ENCODE measurements at regions not wholly inside any gene's neighbourhood (a gene's known extent, or its start where the extent isn't known, plus 50 kb on each side); places are given as distances from the start of the nearest gene placed in this dataset.
A peak's percentile ranks its signal among the peaks of the same experiment; 100 is the strongest.
"Not testable (repeated sequence)": the region's sequence is repeated elsewhere in the genome, so short reads cannot be mapped to it uniquely, and the experiment has no call there.

DNA sequence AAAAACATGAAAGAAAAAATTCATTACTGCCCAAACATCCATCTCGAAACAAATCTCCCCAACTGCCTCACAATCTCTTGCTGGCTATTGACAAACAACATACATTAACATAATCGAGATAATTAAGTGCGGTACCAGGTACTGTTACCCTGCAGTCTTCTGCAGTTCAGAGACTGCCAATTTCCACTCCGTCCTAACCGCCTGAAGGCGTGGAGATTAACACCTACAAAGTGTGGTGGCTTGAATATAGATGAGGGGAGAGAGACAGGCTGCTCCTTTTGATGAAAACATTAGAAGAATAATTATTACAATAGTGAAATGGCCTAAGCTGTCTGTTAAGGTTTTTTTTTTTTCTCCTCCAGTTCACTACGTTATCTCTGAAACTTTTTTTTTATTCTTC, 258.9 kb upstream of the SOX4 start:
- DNase-seq, result peak; percentile 75

DNA sequence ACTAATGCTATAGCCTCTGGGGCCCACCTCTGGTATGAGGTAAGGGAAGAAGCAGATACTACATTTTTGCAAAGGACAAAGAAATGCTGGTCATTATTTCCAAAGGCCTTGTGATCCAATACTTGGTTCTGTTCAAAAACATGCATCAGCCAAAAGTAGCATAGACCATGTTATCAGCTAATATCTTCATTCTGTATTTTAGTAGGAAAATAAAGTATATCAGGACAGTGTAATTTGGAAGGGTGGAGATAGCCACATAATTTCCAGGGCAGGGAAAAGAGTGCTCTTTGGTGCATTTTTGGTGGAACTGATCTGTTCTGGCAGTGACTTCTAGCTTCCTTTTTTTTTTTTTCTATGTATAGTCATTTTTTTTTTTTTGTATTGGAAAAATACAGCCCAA, 258.0 kb upstream of the SOX4 start:
- DNase-seq, result no peak

DNA sequence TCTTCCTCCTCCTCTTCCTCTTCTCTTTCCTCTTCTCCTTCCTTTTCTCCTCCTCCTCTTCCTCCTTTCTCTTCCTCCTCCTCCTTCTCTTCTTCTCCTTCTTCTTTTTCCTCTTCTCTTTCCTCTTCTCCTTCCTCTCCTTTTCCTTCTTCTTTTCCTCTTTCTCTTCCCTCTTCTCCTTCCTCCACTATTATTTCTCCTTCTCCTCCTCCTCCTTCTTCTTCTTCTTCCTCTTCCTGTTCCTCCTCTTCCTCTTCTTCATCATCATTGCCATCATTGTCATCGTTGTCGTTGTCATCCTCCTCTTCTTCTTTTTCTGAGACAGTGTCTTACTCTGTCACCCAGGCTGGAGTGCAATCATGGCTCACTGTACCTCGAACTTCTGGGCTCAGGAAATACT, 256.3 kb upstream of the SOX4 start:
- no peak for DNase-seq

DNA sequence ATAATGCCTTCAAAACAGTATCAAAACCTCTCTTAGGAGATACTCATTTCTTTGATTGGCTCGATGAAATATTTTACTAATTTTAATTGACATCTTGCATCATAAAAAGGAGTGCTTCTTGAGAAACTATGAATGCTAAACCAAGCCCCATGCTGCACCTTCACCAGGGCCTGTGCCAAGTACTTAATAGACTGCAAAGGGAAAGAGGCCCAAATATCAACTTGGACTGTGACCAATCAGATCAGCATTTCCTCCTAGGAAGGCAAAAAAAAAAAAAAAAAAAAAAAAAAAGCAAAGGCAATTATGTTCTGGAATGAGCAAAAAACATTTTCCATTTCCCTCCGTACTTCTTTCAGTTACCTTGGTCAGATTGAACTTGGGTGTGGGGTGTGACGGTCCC, 253.0 kb upstream of the SOX4 start:
- no peak for DNase-seq

DNA sequence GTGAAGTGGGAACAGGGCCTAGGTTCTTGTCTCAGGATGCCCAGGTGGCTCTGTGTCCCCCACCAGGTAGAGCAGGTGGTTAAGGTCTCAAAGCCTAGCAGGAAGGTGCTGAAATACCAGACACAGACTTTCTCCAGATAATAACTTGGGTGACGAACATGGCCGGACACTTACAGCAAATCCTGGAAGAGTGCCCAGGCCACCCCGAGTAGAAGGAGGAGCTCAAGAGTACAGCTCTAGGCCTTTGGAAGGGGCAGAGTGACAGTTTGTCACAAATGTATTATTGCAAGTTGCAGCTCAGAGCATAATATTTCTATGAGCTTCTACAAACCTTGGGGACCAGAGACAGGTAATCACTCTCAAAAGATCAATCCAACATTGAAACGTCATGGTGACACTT, 251.6 kb upstream of the SOX4 start:
- no peak for DNase-seq

DNA sequence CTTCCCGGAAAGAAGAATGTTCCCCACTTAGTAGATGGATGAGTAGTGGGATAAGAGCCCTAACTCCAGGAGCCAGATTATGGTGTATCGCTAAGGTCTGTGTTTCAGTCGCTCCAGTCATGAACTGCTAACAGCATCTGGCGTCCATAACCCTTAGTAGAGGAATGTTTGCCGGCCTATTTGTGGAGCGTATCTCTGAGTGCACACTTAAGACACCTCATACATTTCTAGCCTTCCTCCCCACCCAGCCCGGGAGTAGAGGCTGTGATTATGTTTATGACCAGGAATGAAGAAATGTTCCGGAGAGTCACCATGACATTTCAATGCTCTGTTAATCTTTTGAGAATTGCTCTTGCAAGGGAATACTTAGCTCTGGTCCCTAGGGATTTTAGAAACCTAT, 251.1 kb upstream of the SOX4 start:
- DNase-seq, result no peak

DNA sequence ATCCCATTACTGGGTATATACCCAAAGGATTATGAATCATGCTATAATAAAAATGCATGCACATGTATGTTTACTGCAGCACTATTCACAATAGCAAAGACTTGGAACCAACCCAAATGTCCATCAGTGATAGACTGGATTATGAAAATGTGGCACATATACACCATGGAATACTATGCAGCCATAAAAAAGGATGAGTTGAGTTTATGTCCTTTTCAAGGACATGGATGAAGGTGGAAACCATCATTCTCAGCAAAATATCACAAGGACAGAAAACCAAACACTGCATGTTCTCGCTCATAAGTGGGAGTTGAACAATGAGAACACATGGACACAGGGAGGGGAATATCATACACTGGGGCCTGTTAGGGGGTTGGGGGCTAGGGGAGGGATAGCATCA, 247.8 kb upstream of the SOX4 start:
- DNase-seq, result not testable (repeated sequence)

GRCh38 chr6:21348146-21348503, 245.4 kb upstream of the SOX4 start:
- DNase-seq, result no peak

- peak; percentile 87 for DNase-seq
Measured at GRCh38 chr6:21348504-21349195, 244.9 kb upstream of the SOX4 start.

DNA sequence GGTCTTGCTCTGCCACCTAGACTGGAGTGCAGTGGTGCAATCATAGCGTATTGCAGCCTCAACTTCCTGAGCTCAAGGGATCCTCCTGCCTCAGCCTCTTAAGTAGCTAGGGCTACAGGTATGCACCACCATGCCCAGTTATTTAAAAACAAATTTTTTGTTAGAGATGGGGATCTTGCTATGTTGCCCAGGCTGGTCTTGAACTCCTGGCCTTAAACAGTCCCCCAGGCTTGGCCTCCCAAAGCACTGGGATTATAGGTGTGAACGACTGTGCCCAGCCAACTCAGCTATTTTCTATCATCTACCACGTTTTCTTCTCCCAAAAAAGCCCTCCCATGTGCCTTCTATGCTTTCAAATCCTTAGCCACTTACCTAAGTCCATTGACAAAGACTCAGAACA, 243.7 kb upstream of the SOX4 start:
- DNase-seq, result no peak

GRCh38 chr6:21350926-21351325, 242.6 kb upstream of the SOX4 start:
- DNase-seq, result no peak

DNA sequence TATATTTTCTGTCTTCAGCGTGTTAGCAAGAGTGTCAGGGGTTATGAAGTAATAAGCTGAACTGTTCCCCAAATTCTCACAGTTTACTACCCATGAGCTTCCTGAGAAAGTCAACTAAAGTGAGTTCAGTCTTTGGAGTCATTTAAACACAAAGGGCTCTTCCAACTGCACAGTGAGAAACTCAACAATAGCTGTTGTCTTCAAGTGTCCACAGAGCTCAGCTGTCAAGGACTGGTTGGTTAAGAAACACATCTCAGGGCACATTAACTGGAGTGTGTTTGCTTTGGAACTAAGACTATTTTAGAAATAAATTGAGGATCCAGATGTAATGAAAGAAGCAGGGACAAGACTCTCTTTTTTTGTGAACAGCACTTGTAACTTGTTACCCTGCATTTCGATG, 241.4 kb upstream of the SOX4 start:
- no peak for DNase-seq

GRCh38 chr6:21354805-21355238, 238.7 kb upstream of the SOX4 start:
- peak; percentile 85 for DNase-seq

DNA sequence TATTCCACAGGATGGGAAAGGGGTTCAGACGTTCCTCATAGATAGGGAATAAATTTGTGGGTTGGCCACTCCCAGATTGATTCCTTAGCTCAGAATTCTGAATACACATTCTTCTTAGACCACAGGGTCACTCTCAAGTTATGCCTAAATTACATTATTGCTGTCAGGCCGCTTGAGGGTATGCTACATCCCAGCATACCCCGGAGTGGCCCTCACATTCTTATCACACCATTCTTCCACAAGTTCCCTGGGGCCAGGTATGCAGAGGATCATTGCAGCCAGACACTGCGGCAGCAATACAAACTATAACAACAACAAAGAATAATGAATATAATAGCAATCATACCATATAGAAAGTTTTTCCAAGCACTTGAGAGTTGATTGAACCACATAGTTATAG, 237.9 kb upstream of the SOX4 start:
- DNase-seq, result no peak

DNA sequence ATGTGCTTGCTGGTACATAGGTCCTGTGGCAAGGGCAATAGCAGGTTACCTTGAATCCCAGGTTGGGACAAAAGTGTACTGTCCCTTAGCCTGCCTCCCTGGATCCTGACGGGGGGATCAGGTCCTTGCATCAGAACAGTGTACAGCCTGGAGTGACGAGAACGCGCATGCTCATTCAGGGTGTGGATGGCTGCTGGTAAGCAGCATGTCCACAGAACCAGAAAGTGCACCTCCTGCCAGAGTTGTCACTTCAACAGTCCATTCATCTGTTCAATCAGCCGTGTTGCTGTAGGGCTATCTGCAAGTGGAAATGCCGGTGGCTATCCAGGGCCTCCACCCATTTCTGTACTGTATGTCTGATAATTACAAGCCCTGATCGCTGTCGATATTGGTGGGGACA, 236.3 kb upstream of the SOX4 start:
- DNase-seq, result no peak

DNA sequence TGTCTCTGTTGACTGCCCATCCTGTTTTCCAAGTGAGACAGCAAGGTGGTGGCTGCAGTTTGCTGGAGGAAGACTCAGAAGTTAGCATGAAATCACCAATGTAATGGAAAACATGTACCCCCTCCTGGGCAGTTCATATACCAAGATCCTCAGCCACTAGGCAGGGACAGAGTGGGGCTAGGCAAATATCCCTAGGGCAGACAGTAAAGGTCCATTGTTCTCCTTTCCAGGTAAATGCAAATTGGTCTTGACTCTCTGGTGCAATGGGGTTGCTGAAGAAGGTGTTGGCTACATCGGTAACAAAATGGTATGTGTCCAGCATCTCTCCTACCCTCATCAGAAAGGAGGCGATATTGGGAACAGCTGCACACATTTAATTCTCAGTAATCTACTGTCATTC, 233.6 kb upstream of the SOX4 start:
- DNase-seq, result peak; percentile 31

DNA sequence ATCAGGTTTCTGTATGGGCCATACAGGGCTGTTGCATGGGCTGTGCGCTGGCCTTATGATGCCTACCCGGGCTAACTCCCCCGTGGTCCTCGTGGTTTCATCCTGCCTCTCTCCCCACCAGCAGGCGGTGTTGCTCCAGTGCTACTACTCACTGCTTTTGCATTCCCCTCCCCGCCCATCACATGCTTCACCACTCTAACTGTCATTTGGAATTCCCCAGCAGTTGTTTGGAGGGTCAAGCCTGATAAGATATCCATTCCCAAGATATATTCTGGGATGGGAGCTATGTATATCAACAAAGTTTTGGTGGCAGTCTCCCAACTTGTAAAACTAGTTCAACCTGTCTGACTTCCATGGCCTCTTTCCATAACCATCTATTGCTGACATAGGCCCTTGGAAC, 233.2 kb upstream of the SOX4 start:
- no peak for DNase-seq

DNA sequence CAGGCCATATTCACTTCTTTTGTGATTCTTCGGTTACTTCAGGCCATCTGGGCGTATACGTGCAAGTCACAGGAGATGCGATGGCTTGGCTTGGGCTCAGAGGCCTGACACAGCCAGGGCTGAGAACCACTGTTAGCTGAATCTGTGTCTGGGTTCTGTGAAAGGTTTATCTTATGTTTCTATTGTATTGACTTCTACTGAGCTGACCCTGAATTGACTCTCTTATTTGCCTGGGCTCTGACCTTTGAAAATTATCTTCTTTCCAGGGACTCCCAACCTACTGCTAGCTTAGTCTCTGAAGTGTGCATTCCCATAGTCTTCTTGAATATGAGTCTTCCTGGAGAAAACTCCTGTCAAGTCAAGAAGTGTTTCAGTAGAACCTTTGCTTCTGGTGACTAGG, 226.4 kb upstream of the SOX4 start:
- no peak for DNase-seq

DNA sequence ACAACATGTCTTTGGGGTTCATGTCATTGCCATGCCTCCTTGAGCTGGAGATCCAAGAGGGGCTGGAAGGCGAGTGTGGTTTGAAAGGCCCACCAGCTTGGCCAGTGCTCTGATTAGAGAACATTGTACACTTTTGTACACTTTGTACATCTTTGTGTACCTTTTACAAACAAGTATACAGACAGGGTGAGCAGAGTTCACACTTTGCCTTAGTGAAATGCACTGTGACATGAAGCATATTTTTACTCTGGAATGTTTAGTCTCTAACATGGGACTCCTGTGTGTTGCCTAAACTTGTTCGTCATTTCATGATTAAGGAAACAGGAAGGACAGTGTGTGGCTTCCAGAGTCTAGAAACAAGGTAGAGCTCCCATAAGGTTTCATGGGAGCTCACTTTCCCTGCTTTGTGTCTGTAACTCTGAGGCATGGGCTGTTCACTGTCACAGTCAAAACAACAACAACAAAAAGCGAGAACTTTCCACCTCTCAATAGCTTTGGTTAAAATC, 225.8 kb upstream of the SOX4 start:
- DNase-seq, result no peak

GRCh38 chr6:21371061-21371460, 222.5 kb upstream of the SOX4 start:
- no peak for DNase-seq

DNA sequence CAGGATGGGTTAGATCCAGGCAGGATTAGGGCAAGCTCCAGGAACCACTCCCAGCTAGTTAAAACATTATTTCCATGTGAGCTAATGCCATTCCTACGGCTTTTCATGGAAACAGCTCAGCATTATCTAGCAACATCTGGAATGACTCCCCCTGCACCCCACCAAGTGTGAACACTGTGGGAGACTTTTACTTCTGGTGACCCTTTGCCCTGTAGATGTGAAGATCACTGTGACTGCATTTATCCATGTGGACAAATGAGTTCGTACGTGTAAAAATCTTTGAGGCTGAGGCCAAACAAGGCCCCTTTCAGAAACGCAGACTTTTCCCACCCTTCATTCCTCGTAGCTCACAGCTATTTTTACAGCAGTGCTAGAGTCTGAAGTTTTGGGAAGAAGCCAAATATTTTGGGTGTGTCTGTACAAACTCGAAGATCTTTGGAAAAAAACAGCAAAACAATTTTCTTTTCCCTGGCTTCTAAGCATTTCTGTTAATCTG, 221.8 kb upstream of the SOX4 start:
- no peak for DNase-seq

DNA sequence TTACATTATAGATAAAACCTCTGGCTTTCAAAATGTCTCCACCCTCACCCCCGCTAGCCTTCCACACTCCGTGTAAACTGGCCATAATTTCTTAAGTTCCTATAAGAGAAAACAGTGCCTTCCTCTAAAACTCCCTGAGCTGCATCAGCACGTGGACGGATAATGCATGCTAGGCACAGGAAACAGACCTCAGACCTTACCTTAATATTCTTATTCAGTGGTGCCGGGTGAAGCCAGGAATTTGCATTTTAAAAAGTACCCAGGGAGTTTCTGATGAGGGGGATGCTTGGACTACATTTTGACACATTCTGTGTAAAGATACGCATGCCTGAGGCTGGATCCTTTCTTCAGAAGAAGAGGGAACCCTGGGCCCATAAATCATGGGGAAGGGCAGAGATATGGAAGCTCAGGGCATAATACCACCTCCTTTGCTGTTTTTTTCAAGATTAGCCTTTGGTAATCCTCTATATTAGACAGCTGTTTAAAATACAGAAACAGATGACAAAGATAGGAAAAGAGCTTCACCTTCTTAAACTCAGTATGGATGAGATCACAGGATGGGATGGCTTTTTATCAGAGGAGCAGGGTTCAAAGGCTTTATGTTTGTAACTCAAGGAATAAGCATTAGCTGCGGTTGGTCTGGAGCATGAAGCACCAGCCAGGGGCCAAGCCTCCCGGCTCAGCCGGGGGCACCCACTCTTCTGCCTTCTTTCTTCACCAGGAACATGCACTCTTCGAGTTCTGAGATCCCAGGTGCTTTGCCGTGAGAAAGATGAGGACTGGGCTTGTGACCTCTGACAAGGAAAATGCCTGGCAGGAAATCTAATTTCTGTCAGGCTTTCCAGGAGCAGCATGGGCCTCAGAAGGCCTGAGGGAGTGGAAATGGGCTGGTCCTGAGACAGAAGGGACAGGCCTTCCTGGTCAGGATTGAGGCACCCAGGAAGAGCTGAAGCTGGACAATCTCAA, 218.1 kb upstream of the SOX4 start:
- DNase-seq, result no peak

DNA sequence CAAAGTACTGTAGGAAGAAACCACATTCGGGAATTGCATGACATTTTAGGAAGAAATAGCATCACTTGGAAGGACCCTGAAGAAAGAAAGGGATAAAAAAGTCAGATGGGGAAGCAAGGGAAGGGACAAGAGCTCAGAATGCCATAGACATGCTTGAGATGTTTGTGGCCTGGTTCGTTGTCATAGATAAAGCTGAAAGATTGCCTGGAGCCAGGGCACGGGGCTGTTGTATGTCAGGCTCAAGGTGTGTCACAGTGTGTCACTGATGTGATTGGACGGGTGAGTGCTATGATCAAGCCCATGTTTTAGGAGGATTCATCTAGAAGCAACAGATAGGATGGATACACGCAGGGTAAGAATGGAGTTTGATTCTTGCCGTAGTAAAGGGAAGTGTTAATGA, 216.2 kb upstream of the SOX4 start:
- DNase-seq, result no peak

DNA sequence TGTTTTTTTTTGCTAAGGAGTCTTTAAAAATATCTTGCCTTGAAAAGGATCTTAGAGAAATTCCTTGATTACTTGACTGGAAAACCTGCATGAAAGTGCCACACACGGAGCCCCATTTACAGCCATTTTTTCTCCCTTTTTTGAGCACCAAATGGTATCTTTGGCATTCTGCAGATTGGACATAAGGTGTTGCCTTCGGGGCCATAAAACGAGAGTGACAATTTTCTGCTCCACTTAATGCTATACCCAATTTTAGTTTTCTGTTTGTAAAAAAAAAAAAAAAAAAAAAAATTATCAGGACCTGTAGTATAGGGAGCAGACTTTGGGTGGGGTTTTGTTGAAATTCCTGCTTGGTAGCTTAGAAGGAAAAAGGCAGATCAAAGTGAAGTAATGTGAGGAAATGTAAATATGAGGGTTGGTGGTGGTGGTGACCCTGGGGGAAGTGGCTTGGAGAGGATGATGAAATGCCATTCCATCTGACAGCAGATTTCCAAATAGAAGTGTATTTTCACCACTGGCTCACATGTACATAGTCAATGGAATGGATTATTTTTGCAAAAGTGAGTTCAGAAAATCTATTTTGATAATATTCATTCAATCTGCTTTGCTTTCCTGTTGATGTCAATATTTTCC, 212.1 kb upstream of the SOX4 start:
- DNase-seq, result peak; percentile 50
